ENCODE measurements at regions not wholly inside any gene's neighbourhood (a gene's known extent, or its start where the extent isn't known, plus 50 kb on each side); places are given as distances from the start of the nearest gene placed in this dataset.
"Not testable (repeated sequence)": the region's sequence is repeated elsewhere in the genome, so short reads cannot be mapped to it uniquely, and the experiment has no call there.

DNA sequence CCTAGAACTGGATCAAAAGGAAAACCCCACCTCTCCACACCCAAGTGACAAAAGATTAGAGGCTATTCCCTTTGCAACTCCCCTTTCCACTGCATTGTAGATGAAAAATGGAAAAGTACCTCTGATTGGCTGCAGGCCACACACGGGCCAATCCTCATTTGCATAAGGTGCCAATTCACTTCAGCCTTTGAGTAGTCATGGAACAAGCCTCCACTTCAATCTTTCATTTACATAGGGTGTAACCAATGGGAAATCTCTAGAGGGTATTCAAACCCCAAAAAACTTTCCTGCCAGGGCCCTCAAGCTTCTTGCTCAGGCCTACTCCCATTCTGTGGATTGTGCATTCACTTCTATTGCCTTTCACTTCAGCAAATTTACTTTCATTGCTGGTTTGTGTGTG, 122.3 kb upstream of the KCND3 start:
- Mint-ChIP-seq H3K4me3 (ENCODE audit: unreplicated experiment) (no peak overlapping the region), H3K36me3 (ENCODE audit: low read depth) (no peaks in the 10 kb centered on the region), H3K27me3 (ENCODE audit: low read depth) (no peaks in the 10 kb centered on the region), H3K27ac (ENCODE audit: unreplicated experiment) (no peak overlapping the region), H3K4me1 (ENCODE audit: low read depth) (no peaks in the 10 kb centered on the region), H3K9me3 (ENCODE audit: low read depth) (peaks cover 11% of the 10 kb centered on the region)
- TF ChIP-seq, protein P1, sequence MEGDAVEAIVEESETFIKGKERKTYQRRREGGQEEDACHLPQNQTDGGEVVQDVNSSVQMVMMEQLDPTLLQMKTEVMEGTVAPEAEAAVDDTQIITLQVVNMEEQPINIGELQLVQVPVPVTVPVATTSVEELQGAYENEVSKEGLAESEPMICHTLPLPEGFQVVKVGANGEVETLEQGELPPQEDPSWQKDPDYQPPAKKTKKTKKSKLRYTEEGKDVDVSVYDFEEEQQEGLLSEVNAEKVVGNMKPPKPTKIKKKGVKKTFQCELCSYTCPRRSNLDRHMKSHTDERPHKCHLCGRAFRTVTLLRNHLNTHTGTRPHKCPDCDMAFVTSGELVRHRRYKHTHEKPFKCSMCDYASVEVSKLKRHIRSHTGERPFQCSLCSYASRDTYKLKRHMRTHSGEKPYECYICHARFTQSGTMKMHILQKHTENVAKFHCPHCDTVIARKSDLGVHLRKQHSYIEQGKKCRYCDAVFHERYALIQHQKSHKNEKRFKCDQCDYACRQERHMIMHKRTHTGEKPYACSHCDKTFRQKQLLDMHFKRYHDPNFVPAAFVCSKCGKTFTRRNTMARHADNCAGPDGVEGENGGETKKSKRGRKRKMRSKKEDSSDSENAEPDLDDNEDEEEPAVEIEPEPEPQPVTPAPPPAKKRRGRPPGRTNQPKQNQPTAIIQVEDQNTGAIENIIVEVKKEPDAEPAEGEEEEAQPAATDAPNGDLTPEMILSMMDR (IDR thresholded peaks at IDR 0.05): no peak
- no peak for DNase-seq (ENCODE audit: low spot score)

DNA sequence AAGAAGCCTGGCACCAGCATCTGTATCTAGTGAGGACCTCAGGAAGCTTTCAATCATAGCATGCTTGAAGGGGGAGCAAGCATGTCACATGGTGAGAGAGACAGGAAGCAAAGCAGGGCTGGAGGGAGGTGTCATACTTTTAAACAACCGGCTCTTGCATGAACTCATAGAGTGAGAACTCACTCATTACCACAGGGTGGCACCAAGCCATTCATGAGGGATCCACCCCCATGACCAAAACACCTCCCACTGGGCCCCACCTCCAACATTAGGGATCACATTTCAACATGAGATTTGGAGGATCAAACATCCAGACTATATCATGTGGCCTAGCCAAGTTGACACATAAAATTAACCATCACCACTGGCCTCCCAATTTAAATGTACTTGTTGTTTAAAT, 125.1 kb upstream of the KCND3 start:
- H3K4me1 Mint-ChIP-seq (ENCODE audit: low read depth): no peaks in the 10 kb centered on the region
- H3K36me3 Mint-ChIP-seq (ENCODE audit: low read depth): no peaks in the 10 kb centered on the region
- no peaks in the 10 kb centered on the region for H3K27me3 Mint-ChIP-seq (ENCODE audit: low read depth)
- H3K27ac Mint-ChIP-seq (ENCODE audit: unreplicated experiment): no peak overlapping the region
- DNase-seq (ENCODE audit: low spot score): no peak
- H3K4me3 Mint-ChIP-seq (ENCODE audit: unreplicated experiment): no peak overlapping the region
- no peaks in the 10 kb centered on the region for H3K9me3 Mint-ChIP-seq (ENCODE audit: low read depth)
- TF ChIP-seq, protein P1 (IDR thresholded peaks at IDR 0.05): no peak

- H3K4me1 Mint-ChIP-seq (ENCODE audit: low read depth): no peaks in the 10 kb centered on the region
- no peak overlapping the region for H3K4me3 Mint-ChIP-seq (ENCODE audit: unreplicated experiment)
- no peaks in the 10 kb centered on the region for H3K36me3 Mint-ChIP-seq (ENCODE audit: low read depth)
- DNase-seq (ENCODE audit: low spot score): no peak
- H3K27ac Mint-ChIP-seq (ENCODE audit: unreplicated experiment): no peak overlapping the region
- peaks cover 2% of the 10 kb centered on the region for H3K27me3 Mint-ChIP-seq (ENCODE audit: low read depth)
- TF ChIP-seq, protein P1 (IDR thresholded peaks at IDR 0.05): no peak
- H3K9me3 Mint-ChIP-seq (ENCODE audit: low read depth): peaks cover 12% of the 10 kb centered on the region
These were observed 137.1 kb upstream of the KCND3 start for GRCh38 chr1:112126598-112126997.

- H3K27me3 Mint-ChIP-seq (ENCODE audit: low read depth); H3K27ac Mint-ChIP-seq (ENCODE audit: unreplicated experiment); H3K36me3 Mint-ChIP-seq (ENCODE audit: low read depth); DNase-seq (ENCODE audit: low spot score); H3K4me3 Mint-ChIP-seq (ENCODE audit: unreplicated experiment); H3K4me1 Mint-ChIP-seq (ENCODE audit: low read depth): not testable (repeated sequence)
- H3K9me3 Mint-ChIP-seq (ENCODE audit: low read depth): peaks cover 14% of the 10 kb centered on the region
These were observed 138.1 kb upstream of the KCND3 start for GRCh38 chr1:112127606-112128005.

DNA sequence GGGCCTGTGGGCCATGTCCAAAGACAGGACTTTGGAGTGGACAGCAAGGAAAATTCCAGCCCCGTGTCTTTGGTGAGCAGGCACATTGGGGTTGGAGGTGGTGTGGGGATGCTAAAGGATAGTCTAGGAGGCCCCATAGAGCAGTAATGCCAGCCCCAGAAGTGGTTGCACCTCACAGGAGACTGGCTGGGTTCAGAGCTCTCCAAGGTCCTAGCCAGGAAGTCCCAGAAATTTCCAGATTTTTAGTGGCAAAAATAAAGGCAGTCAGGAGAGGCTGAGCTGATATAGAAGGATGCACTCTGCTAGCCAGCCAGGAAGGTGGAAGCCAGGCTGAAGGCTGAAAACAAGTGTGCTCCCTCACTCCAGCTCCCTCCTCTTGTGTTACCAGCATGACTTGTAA, 144.0 kb upstream of the KCND3 start:
- TF ChIP-seq, protein P1 (IDR thresholded peaks at IDR 0.05): no peak
- no peaks in the 10 kb centered on the region for H3K4me1 Mint-ChIP-seq (ENCODE audit: low read depth)
- DNase-seq (ENCODE audit: low spot score): no peak
- no peak overlapping the region for H3K27ac Mint-ChIP-seq (ENCODE audit: unreplicated experiment)
- no peaks in the 10 kb centered on the region for H3K36me3 Mint-ChIP-seq (ENCODE audit: low read depth)
- H3K27me3 Mint-ChIP-seq (ENCODE audit: low read depth): peaks cover 2% of the 10 kb centered on the region
- H3K9me3 Mint-ChIP-seq (ENCODE audit: low read depth): peaks cover 10% of the 10 kb centered on the region
- no peak overlapping the region for H3K4me3 Mint-ChIP-seq (ENCODE audit: unreplicated experiment)

- DNase-seq (ENCODE audit: low spot score): no peak
- Mint-ChIP-seq H3K4me3 (ENCODE audit: unreplicated experiment) (no peak overlapping the region), H3K9me3 (ENCODE audit: low read depth) (no peaks in the 10 kb centered on the region), H3K4me1 (ENCODE audit: low read depth) (no peaks in the 10 kb centered on the region), H3K27me3 (ENCODE audit: low read depth) (peaks cover 10% of the 10 kb centered on the region), H3K36me3 (ENCODE audit: low read depth) (no peaks in the 10 kb centered on the region), H3K27ac (ENCODE audit: unreplicated experiment) (no peak overlapping the region)
- TF ChIP-seq, protein P1 (IDR thresholded peaks at IDR 0.05): no peak
These were observed 151.3 kb upstream of the KCND3 start for GRCh38 chr1:112140743-112141142.
